A549 (cell line): ENCODE measurements at regions not wholly inside any gene's neighbourhood (a gene's known extent, or its start where the extent isn't known, plus 50 kb on each side); places are given as distances from the start of the nearest gene placed in this dataset.

Source experiments
- ATAC-seq, 2 experiments: fragments of 200-7000 bp in 1 of 2; fragments of >200 bp in 1 of 2; cut with Nextera tagmentation in 1 of 2; cut with Tn5 transposase in 1 of 2; 3 replicates each; pipeline versions ENCODE4 v1.8.0 to v1.9.1; 2018 to 2020; ENCODE audit warnings: mild to moderate bottlenecking in 1 of 2, moderate library complexity in 1 of 2
- CTCF ChIA-PET: fragments of 300-600 bp; sonication (Branson Sonifier 250); formaldehyde crosslinking; extraction: SDS; loops from one replicate; lab custom pipeline; 2021; ENCODE audit warnings: antibody characterized with exemption, inconsistent platforms; lab: Yijun Ruan, JAX
- POLR2A ChIA-PET: fragments of 350-600 bp; formaldehyde crosslinking; extraction: SDS; loops from one replicate; lab custom pipeline; 2021; ENCODE audit warnings: antibody characterized with exemption, inconsistent platforms; lab: Yijun Ruan, JAX
- DNase-seq, 2 experiments: peaks; one replicate each; pipeline versions ENCODE4 v3.0.0 to v3.0.0-alpha.2; 2011 to 2016; ENCODE audit warnings: low read depth in 1 of 2, low spot score in 1 of 2
- FAIRE-seq: peaks from 2 replicates; lab custom pipeline; 2011; peaks lifted over from hg19 to GRCh38; lab: Jason Lieb, UNC
- H3K27ac ChIP-seq, 2 experiments: fragments of >200 bp; sonication (Bioruptor Twin); formaldehyde crosslinking; 3 replicates each; pipeline ENCODE4 v1.5.1; 2016 to 2017
- H3K4me1 ChIP-seq: fragments of >200 bp; sonication (Bioruptor Twin); formaldehyde crosslinking; 3 replicates; pipeline ENCODE4 v1.6.1; 2016
- H3K4me2 ChIP-seq: fragments of >200 bp; sonication (Bioruptor Twin); formaldehyde crosslinking; 3 replicates; pipeline ENCODE4 v1.6.1; 2016
- H3K4me3 ChIP-seq: fragments of >200 bp; sonication (Bioruptor Twin); formaldehyde crosslinking; 3 replicates; pipeline ENCODE4 v1.5.1; 2016
- H3K9me3 ChIP-seq: fragments of >200 bp; sonication (Bioruptor Twin); formaldehyde crosslinking; 3 replicates; pipeline ENCODE4 v1.6.1; 2016
- ATOH8 ChIP-seq: fragments of 250-450 bp; sonication (Bioruptor Pico); IDR thresholded peaks from 2 replicates; pipeline ENCODE4 v1.5.0; 2020; ENCODE audit warnings: low read depth, mild to moderate bottlenecking, moderate library complexity
- CEBPB ChIP-seq, 2 experiments: fragments of >200 bp in 1 of 2; sonication (Bioruptor Twin) in 1 of 2; formaldehyde crosslinking in 1 of 2; IDR thresholded peaks; 2 replicates each; pipeline ENCODE4 v1.6.1; 2012 to 2016
- CHD4 ChIP-seq: fragments of 200-600 bp; sonication (generic); IDR thresholded peaks from 2 replicates; pipeline ENCODE4 v1.6.1; 2016; ENCODE audit warnings: antibody characterized with exemption, mild to moderate bottlenecking, borderline replicate concordance
- E2F6 ChIP-seq: IDR thresholded peaks from 2 replicates; pipeline ENCODE4 v1.6.1; 2012; ENCODE audit warnings: low read depth, borderline replicate concordance
- ELK1 ChIP-seq: fragments of 150-350 bp; IDR thresholded peaks from 2 replicates; pipeline ENCODE4 v1.6.1; 2014; ENCODE audit warnings: low read depth, mild to moderate bottlenecking, low read length
- ESRRA ChIP-seq: fragments of 150-350 bp; IDR thresholded peaks from 2 replicates; pipeline ENCODE4 v1.6.1; 2014; ENCODE audit warnings: mild to moderate bottlenecking, low read length, borderline replicate concordance
- FOSB ChIP-seq: fragments of 250-450 bp; sonication (Bioruptor Pico); IDR thresholded peaks from 2 replicates; pipeline ENCODE4 v1.5.0; 2020; ENCODE audit warnings: mild to moderate bottlenecking, moderate library complexity
- GATA3 ChIP-seq: IDR thresholded peaks from 2 replicates; pipeline ENCODE4 v1.6.1; 2012; ENCODE audit warnings: borderline replicate concordance
- HEYL ChIP-seq: fragments of 250-450 bp; sonication (Bioruptor Pico); IDR thresholded peaks from 2 replicates; pipeline ENCODE4 v1.8.0; 2021; ENCODE audit warnings: mild to moderate bottlenecking, moderate library complexity
- HMGXB4 ChIP-seq: fragments of 250-450 bp; sonication (Bioruptor Pico); IDR thresholded peaks from 2 replicates; pipeline ENCODE4 v1.5.0; 2021; ENCODE audit warnings: mild to moderate bottlenecking, moderate library complexity, borderline replicate concordance
- KDM5A ChIP-seq: fragments of 200-600 bp; sonication (generic); IDR thresholded peaks from 2 replicates; pipeline ENCODE4 v1.6.1; 2016; ENCODE audit warnings: antibody characterized with exemption, mild to moderate bottlenecking
- PBX3 ChIP-seq: IDR thresholded peaks from 2 replicates; pipeline ENCODE4 v1.6.1; 2012
- PHF8 ChIP-seq: fragments of 200-600 bp; sonication (generic); IDR thresholded peaks from 2 replicates; pipeline ENCODE4 v1.6.1; 2016; ENCODE audit warnings: low read depth, mild to moderate bottlenecking, antibody characterized with exemption, moderate library complexity, borderline replicate concordance
- RAD21 ChIP-seq, 2 experiments: fragments of >200 bp in 1 of 2; sonication (Bioruptor Twin) in 1 of 2; formaldehyde crosslinking in 1 of 2; IDR thresholded peaks in 1 of 2; conservative IDR thresholded peaks in 1 of 2; 2 replicates in 1 of 2; 3 replicates in 1 of 2; pipeline ENCODE4 v1.6.1; 2012 to 2018; ENCODE audit warnings: inconsistent platforms in 1 of 2
- RCOR1 ChIP-seq: fragments of 150-350 bp; IDR thresholded peaks from 2 replicates; pipeline ENCODE4 v1.6.1; 2014; ENCODE audit warnings: antibody characterized with exemption, low read length, low read depth
- REST ChIP-seq: fragments of 200-600 bp; sonication (generic); IDR thresholded peaks from 2 replicates; pipeline ENCODE4 v1.6.1; 2016; ENCODE audit warnings: antibody characterized with exemption, mild to moderate bottlenecking, moderate library complexity
- RFX5 ChIP-seq: fragments of 450-650 bp; IDR thresholded peaks from 2 replicates; pipeline ENCODE4 v1.7.1; 2014; ENCODE audit warnings: antibody characterized with exemption, mild to moderate bottlenecking, moderate library complexity
- TFCP2L1 ChIP-seq: fragments of 250-450 bp; sonication (Bioruptor Pico); IDR thresholded peaks from 2 replicates; pipeline ENCODE4 v1.5.0; 2021; ENCODE audit warnings: mild to moderate bottlenecking
- ZNF302 ChIP-seq: fragments of 250-450 bp; sonication (Bioruptor Pico); IDR thresholded peaks from 2 replicates; pipeline ENCODE4 v1.9.0; 2021; ENCODE audit warnings: inconsistent platforms, mild to moderate bottlenecking, moderate library complexity
- whole genome bisulfite sequencing: methylation state at CpG from one replicate; pipeline ENCODE4 v1.1.6; 2017; ENCODE audit errors: missing lambda C conversion rate; 5-methylcytosine and 5-hydroxymethylcytosine counted together

- no peak for ATAC-seq
- no peak overlapping the region for H3K27ac ChIP-seq
- TF ChIP-seq REST (no peak), HEYL (CRISPR knock-in tag) (no peak), GATA3 (no peak)
- POLR2A ChIA-PET = no interaction called here
- H3K4me3 ChIP-seq = no peak overlapping the region
- no peak for DNase-seq
- no peaks in the 10 kb centered on the region for H3K9me3 ChIP-seq
- CTCF ChIA-PET = no interaction called here
- FAIRE-seq = peak; percentile 49
- WGBS = 35% methylated on average over 1 of the region's 1 CpG
- H3K4me2 ChIP-seq = no peak overlapping the region
- H3K4me1 ChIP-seq = peaks cover 4% of the 10 kb centered on the region; the same call in 2 of the 3 replicates
Observed at GRCh38 chr1:199678771-199679170, 348.7 kb upstream of the NR5A2 start.

- H3K9me3 ChIP-seq = no peaks in the 10 kb centered on the region
- H3K4me1 ChIP-seq = peaks cover 34% of the 10 kb centered on the region
- ATAC-seq = no peak
- no peak overlapping the region for H3K27ac ChIP-seq
- CTCF ChIA-PET = no interaction called here
- H3K4me3 ChIP-seq = no peak overlapping the region
- FAIRE-seq = no peak
- POLR2A ChIA-PET = no interaction called here
- DNase-seq = no peak
- no peak for TF ChIP-seq ATOH8
- TF ChIP-seq PHF8 = no peak
- no peak for TF ChIP-seq HMGXB4 (CRISPR knock-in tag)
- no peak for TF ChIP-seq RFX5
- no peak for TF ChIP-seq TFCP2L1 (CRISPR knock-in tag)
- no peak for TF ChIP-seq PBX3
- TF ChIP-seq CEBPB (IDR thresholded peaks at IDR 0.05) = no peak
- no peak for TF ChIP-seq RCOR1
- no peak for TF ChIP-seq CHD4
- no peak for TF ChIP-seq KDM5A
- TF ChIP-seq ELK1 = no peak
- TF ChIP-seq RAD21 (conservative IDR thresholded peaks at IDR 0.05 in 1 of 2, IDR thresholded peaks at IDR 0.05 in 1 of 2) = no peak
- TF ChIP-seq ZNF302 (CRISPR knock-in tag) = no peak
- TF ChIP-seq E2F6 = no peak
- no peak for TF ChIP-seq FOSB
- no peak for TF ChIP-seq ESRRA
- no peak overlapping the region for H3K4me2 ChIP-seq
Observed at GRCh38 chr1:199682081-199682480, 345.4 kb upstream of the NR5A2 start.
